Ishikawa (cell line): ENCODE measurements at regions not wholly inside any gene's neighbourhood (a gene's known extent, or its start where the extent isn't known, plus 50 kb on each side); places are given as distances from the start of the nearest gene placed in this dataset.

ENCODE experiments used
- CEBPB ChIP-seq: IDR thresholded peaks from 2 replicates; pipeline ENCODE4 v1.6.1; 2012
- CREB1 ChIP-seq: IDR thresholded peaks from 2 replicates; pipeline ENCODE4 v1.6.1; 2012; ENCODE audit warnings: low read depth
- EGR1 ChIP-seq: IDR thresholded peaks from 2 replicates; pipeline ENCODE4 v1.6.1; 2012
- EP300 ChIP-seq: IDR thresholded peaks from 2 replicates; pipeline ENCODE4 v1.6.1; 2012; ENCODE audit warnings: borderline replicate concordance
- FOXM1 ChIP-seq: IDR thresholded peaks from 2 replicates; pipeline ENCODE4 v1.6.1; 2012; ENCODE audit warnings: low read depth, borderline replicate concordance
- NFIC ChIP-seq: IDR thresholded peaks from 2 replicates; pipeline ENCODE4 v1.6.1; 2012
- RAD21 ChIP-seq: IDR thresholded peaks from 2 replicates; pipeline ENCODE4 v1.6.1; 2012; ENCODE audit warnings: low read depth
- TAF1 ChIP-seq: IDR thresholded peaks from 2 replicates; pipeline ENCODE4 v1.6.1; 2012; ENCODE audit warnings: low read depth, mild to moderate bottlenecking
- TCF12 ChIP-seq: IDR thresholded peaks from 2 replicates; pipeline ENCODE4 v1.6.1; 2012; ENCODE audit warnings: low read depth
- TEAD4 ChIP-seq: IDR thresholded peaks from 2 replicates; pipeline ENCODE4 v1.6.1; 2012
- YY1 ChIP-seq: IDR thresholded peaks from 2 replicates; pipeline ENCODE4 v1.6.1; 2012; ENCODE audit warnings: low read depth
- ZBTB7A ChIP-seq: IDR thresholded peaks from 2 replicates; pipeline ENCODE4 v1.6.1; 2012; ENCODE audit warnings: low read depth
- TF ChIP-seq, protein P1 (sequence below): IDR thresholded peaks from 2 replicates; pipeline ENCODE4 v1.6.1; 2012; ENCODE audit warnings: low read depth, mild to moderate bottlenecking
- TF ChIP-seq, protein P2 (sequence below): IDR thresholded peaks from 2 replicates; pipeline ENCODE4 v1.6.1; 2012
- TF ChIP-seq, protein P3 (sequence below): IDR thresholded peaks from 2 replicates; pipeline ENCODE4 v1.6.1; 2012

DNA sequence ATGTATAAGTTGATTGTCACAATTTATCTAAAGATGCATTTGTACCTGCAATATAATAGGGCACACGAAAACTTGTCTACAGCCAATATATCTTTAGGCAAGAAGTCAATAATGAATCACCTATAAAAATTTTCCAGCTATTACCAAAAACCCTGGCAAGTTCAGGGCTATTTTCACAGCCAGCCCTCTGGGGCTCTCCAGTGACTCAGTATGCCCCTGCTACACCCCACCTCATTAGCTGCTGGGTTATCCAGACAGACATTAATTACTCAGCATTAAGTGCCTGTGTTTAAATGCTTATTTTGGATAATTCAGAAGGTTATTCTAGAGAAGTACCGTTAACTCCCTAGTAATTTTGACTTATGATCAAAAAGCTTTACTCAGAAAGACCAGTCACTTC is 220.2 kb downstream of the TBX15 start:
- TF ChIP-seq TAF1 (no peak), ZBTB7A (no peak), NFIC (no peak), FOXM1 (no peak), YY1 (no peak), EP300 (no peak), TCF12 (no peak), RAD21 (no peak), CEBPB (no peak), CREB1 (no peak), TEAD4 (no peak), EGR1 (no peak)
- TF ChIP-seq, protein P1, sequence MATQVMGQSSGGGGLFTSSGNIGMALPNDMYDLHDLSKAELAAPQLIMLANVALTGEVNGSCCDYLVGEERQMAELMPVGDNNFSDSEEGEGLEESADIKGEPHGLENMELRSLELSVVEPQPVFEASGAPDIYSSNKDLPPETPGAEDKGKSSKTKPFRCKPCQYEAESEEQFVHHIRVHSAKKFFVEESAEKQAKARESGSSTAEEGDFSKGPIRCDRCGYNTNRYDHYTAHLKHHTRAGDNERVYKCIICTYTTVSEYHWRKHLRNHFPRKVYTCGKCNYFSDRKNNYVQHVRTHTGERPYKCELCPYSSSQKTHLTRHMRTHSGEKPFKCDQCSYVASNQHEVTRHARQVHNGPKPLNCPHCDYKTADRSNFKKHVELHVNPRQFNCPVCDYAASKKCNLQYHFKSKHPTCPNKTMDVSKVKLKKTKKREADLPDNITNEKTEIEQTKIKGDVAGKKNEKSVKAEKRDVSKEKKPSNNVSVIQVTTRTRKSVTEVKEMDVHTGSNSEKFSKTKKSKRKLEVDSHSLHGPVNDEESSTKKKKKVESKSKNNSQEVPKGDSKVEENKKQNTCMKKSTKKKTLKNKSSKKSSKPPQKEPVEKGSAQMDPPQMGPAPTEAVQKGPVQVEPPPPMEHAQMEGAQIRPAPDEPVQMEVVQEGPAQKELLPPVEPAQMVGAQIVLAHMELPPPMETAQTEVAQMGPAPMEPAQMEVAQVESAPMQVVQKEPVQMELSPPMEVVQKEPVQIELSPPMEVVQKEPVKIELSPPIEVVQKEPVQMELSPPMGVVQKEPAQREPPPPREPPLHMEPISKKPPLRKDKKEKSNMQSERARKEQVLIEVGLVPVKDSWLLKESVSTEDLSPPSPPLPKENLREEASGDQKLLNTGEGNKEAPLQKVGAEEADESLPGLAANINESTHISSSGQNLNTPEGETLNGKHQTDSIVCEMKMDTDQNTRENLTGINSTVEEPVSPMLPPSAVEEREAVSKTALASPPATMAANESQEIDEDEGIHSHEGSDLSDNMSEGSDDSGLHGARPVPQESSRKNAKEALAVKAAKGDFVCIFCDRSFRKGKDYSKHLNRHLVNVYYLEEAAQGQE = no peak
- TF ChIP-seq, protein P2, sequence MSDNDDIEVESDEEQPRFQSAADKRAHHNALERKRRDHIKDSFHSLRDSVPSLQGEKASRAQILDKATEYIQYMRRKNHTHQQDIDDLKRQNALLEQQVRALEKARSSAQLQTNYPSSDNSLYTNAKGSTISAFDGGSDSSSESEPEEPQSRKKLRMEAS = no peak
- TF ChIP-seq, protein P3, sequence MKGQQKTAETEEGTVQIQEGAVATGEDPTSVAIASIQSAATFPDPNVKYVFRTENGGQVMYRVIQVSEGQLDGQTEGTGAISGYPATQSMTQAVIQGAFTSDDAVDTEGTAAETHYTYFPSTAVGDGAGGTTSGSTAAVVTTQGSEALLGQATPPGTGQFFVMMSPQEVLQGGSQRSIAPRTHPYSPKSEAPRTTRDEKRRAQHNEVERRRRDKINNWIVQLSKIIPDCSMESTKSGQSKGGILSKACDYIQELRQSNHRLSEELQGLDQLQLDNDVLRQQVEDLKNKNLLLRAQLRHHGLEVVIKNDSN = no peak

DNA sequence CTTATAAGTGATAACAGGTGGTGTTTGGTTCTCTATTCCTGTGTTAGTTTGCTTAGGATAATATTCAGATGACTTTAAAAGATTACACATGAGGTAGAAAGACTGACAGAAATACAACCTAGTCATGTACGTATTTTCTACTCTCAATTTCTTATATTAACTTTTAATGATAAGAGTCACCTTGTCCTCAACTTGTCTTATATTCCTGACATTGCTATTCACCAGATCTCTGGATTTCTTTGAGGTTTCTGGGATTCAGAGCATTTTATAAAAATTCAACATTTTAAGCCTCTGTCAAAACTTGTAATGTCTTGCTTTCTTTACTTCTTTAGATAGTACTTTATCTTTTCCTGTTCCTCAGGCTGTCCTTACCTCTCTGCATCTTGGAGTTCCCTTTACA is 234.2 kb downstream of the TBX15 start:
- TF ChIP-seq, protein P1 = no peak
- TF ChIP-seq YY1 (no peak), CREB1 (no peak), RAD21 (no peak), EP300 (no peak), EGR1 (no peak), ZBTB7A (no peak), TAF1 (no peak), TCF12 (no peak)
- TF ChIP-seq, protein P2 = no peak

DNA sequence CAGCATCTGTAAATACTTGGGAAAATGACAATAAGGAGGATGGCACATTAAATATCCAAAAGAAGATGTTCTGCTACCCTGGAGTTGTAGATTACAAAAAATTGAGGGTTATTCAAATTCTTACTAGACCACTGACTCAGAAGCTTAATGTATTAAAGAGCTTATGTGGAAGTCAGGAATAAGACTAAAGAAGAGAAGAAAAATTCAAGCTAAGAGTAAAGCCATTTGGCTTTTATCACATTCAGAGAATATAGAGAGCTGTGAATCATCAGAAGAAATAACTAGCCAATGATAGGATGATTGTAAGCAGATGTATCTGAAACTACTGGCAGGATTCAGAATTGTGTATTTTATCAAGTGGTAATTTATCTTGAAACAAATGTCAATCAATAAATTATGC is 237.0 kb downstream of the TBX15 start:
- TF ChIP-seq, protein P3 = no peak
- TF ChIP-seq ZBTB7A = no peak
- TF ChIP-seq EGR1 = no peak
- no peak for TF ChIP-seq FOXM1
- no peak for TF ChIP-seq CREB1
- no peak for TF ChIP-seq TAF1
- TF ChIP-seq, protein P2 = no peak
- no peak for TF ChIP-seq CEBPB
- TF ChIP-seq TCF12 = no peak
- no peak for TF ChIP-seq NFIC
- no peak for TF ChIP-seq TEAD4
- TF ChIP-seq, protein P1 = no peak
- no peak for TF ChIP-seq YY1
- TF ChIP-seq EP300 = no peak
- no peak for TF ChIP-seq RAD21

DNA sequence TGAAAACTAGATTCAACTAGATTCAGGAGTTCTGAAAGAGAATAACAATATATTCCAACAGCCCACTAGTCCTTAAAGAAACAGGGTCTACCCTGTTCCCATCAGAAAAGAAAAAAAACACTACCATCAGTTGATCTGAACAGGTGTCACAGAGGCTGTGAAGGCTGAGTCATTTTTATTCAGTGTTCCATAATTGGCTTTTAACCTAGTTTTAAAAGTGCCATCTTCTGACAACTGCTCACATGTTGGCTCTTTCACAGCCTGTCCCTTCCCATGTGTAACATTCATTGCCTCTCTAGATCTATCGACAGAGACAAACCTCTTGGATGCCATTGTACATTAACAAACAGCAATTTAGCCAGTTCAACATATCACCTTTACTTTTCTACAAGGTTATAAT is 243.7 kb downstream of the TBX15 start:
- no peak for TF ChIP-seq ZBTB7A
- TF ChIP-seq EP300 = no peak
- TF ChIP-seq, protein P1 = no peak
- no peak for TF ChIP-seq EGR1
- TF ChIP-seq, protein P2 = no peak
- TF ChIP-seq FOXM1 = no peak
- TF ChIP-seq, protein P3 = no peak
- TF ChIP-seq CREB1 = no peak
- TF ChIP-seq CEBPB = no peak
- TF ChIP-seq TAF1 = no peak
- TF ChIP-seq TCF12 = no peak
- TF ChIP-seq RAD21 = no peak
- TF ChIP-seq TEAD4 = no peak
- no peak for TF ChIP-seq YY1
- no peak for TF ChIP-seq NFIC
